A549 (cell line): ENCODE measurements at regions not wholly inside any gene's neighbourhood (a gene's known extent, or its start where the extent isn't known, plus 50 kb on each side); places are given as distances from the start of the nearest gene placed in this dataset.

Source experiments
- CTCF ChIP-seq: fragments of >200 bp; sonication (Bioruptor Twin); formaldehyde crosslinking; IDR thresholded peaks from 3 replicates; pipeline ENCODE4 v1.5.1; 2016
- MAX ChIP-seq: IDR thresholded peaks from 2 replicates; pipeline ENCODE4 v1.6.1; 2012
- NR3C1 ChIP-seq: fragments of >200 bp; sonication (Bioruptor Twin); formaldehyde crosslinking; IDR thresholded peaks from 3 replicates; pipeline ENCODE4 v1.6.1; 2017
- SREBF2 ChIP-seq: fragments of 450-650 bp; IDR thresholded peaks from 2 replicates; pipeline ENCODE4 v1.6.1; 2014; ENCODE audit warnings: mild to moderate bottlenecking, moderate library complexity

GRCh38 chr12:88339254-88339949 is 197.3 kb downstream of the TMTC3 start:
- no peak for TF ChIP-seq MAX
- TF ChIP-seq NR3C1 = no peak
- no peak for TF ChIP-seq SREBF2
- no peak for TF ChIP-seq CTCF
